ENCODE measurements at regions not wholly inside any gene's neighbourhood (a gene's known extent, or its start where the extent isn't known, plus 50 kb on each side); places are given as distances from the start of the nearest gene placed in this dataset.

- Histone ChIP-seq H3K36me3 (ENCODE audit: insufficient read depth, low read depth, low read length) (no peaks in the 10 kb centered on the region), H3K27me3 (ENCODE audit: insufficient read depth, low read length) (no peaks in the 10 kb centered on the region)
Measured at GRCh38 chr15:47640079-47640478, 77.2 kb upstream of the SEMA6D start.

GRCh38 chr15:47640901-47641300 is 76.4 kb upstream of the SEMA6D start:
- Histone ChIP-seq H3K27ac (ENCODE audit: low read length) (no peak overlapping the region), H3K4me1 (ENCODE audit: insufficient read depth, low read length) (no peaks in the 10 kb centered on the region), H3K4me3 (ENCODE audit: low read length) (no peak overlapping the region), H3K27me3 (ENCODE audit: insufficient read depth, low read length) (no peaks in the 10 kb centered on the region), H3K9me3 (ENCODE audit: insufficient read depth, low read depth, low read length) (no peaks in the 10 kb centered on the region), H3K36me3 (ENCODE audit: insufficient read depth, low read depth, low read length) (no peaks in the 10 kb centered on the region), H3K9ac (ENCODE audit: low read depth, low read length) (no peak overlapping the region)

More at GRCh38 chr15:47640079-47640478, 77.2 kb upstream of the SEMA6D start:
- no peak overlapping the region for H3K9ac ChIP-seq (ENCODE audit: low read depth, low read length)
- H3K4me1 ChIP-seq (ENCODE audit: insufficient read depth, low read length): no peaks in the 10 kb centered on the region
- H3K9me3 ChIP-seq (ENCODE audit: insufficient read depth, low read depth, low read length): no peaks in the 10 kb centered on the region
- H3K27ac ChIP-seq (ENCODE audit: low read length): no peak overlapping the region
- H3K4me3 ChIP-seq (ENCODE audit: low read length): no peak overlapping the region

- H3K9ac ChIP-seq (ENCODE audit: low read depth, low read length): no peak overlapping the region
- H3K27ac ChIP-seq (ENCODE audit: low read length): no peak overlapping the region
- no peaks in the 10 kb centered on the region for H3K27me3 ChIP-seq (ENCODE audit: insufficient read depth, low read length)
- H3K4me1 ChIP-seq (ENCODE audit: insufficient read depth, low read length): no peaks in the 10 kb centered on the region
- H3K4me3 ChIP-seq (ENCODE audit: low read length): no peak overlapping the region
- no peaks in the 10 kb centered on the region for H3K36me3 ChIP-seq (ENCODE audit: insufficient read depth, low read depth, low read length)
- H3K9me3 ChIP-seq (ENCODE audit: insufficient read depth, low read depth, low read length): no peaks in the 10 kb centered on the region
Measured at GRCh38 chr15:47644722-47645121, 72.6 kb upstream of the SEMA6D start.

GRCh38 chr15:47650564-47650963 is 66.7 kb upstream of the SEMA6D start:
- Histone ChIP-seq H3K36me3 (ENCODE audit: insufficient read depth, low read depth, low read length) (no peaks in the 10 kb centered on the region), H3K4me3 (ENCODE audit: low read length) (no peak overlapping the region), H3K27ac (ENCODE audit: low read length) (no peak overlapping the region), H3K4me1 (ENCODE audit: insufficient read depth, low read length) (no peaks in the 10 kb centered on the region; the same call in 1 of the 2 replicates), H3K9me3 (ENCODE audit: insufficient read depth, low read depth, low read length) (no peaks in the 10 kb centered on the region), H3K9ac (ENCODE audit: low read depth, low read length) (no peak overlapping the region), H3K27me3 (ENCODE audit: insufficient read depth, low read length) (no peaks in the 10 kb centered on the region)

- Histone ChIP-seq H3K4me3 (ENCODE audit: low read length) (no peak overlapping the region), H3K36me3 (ENCODE audit: insufficient read depth, low read depth, low read length) (no peaks in the 10 kb centered on the region), H3K9me3 (ENCODE audit: insufficient read depth, low read depth, low read length) (no peaks in the 10 kb centered on the region), H3K27ac (ENCODE audit: low read length) (no peak overlapping the region), H3K4me1 (ENCODE audit: insufficient read depth, low read length) (no peaks in the 10 kb centered on the region; the same call in 1 of the 2 replicates), H3K27me3 (ENCODE audit: insufficient read depth, low read length) (no peaks in the 10 kb centered on the region), H3K9ac (ENCODE audit: low read depth, low read length) (no peak overlapping the region)
Measured at GRCh38 chr15:47652328-47652727, 65.0 kb upstream of the SEMA6D start.

- Histone ChIP-seq H3K27ac (ENCODE audit: low read length) (no peak overlapping the region), H3K4me3 (ENCODE audit: low read length) (no peak overlapping the region), H3K9me3 (ENCODE audit: insufficient read depth, low read depth, low read length) (no peaks in the 10 kb centered on the region), H3K27me3 (ENCODE audit: insufficient read depth, low read length) (no peaks in the 10 kb centered on the region), H3K36me3 (ENCODE audit: insufficient read depth, low read depth, low read length) (no peaks in the 10 kb centered on the region), H3K9ac (ENCODE audit: low read depth, low read length) (no peak overlapping the region), H3K4me1 (ENCODE audit: insufficient read depth, low read length) (no peaks in the 10 kb centered on the region; the same call in 1 of the 2 replicates)
Measured at GRCh38 chr15:47652844-47653243, 64.5 kb upstream of the SEMA6D start.

- no peaks in the 10 kb centered on the region for H3K27me3 ChIP-seq (ENCODE audit: insufficient read depth, low read length)
- no peak overlapping the region for H3K27ac ChIP-seq (ENCODE audit: low read length)
- no peak overlapping the region for H3K4me3 ChIP-seq (ENCODE audit: low read length)
- H3K4me1 ChIP-seq (ENCODE audit: insufficient read depth, low read length): no peaks in the 10 kb centered on the region
- H3K36me3 ChIP-seq (ENCODE audit: insufficient read depth, low read depth, low read length): no peaks in the 10 kb centered on the region
- H3K9me3 ChIP-seq (ENCODE audit: insufficient read depth, low read depth, low read length): no peaks in the 10 kb centered on the region
- H3K9ac ChIP-seq (ENCODE audit: low read depth, low read length): no peak overlapping the region
Measured at GRCh38 chr15:47661661-47662180, 55.6 kb upstream of the SEMA6D start.

GRCh38 chr15:47663101-47663500 is 54.2 kb upstream of the SEMA6D start:
- H3K27me3 ChIP-seq (ENCODE audit: insufficient read depth, low read length): no peaks in the 10 kb centered on the region
- no peaks in the 10 kb centered on the region for H3K4me1 ChIP-seq (ENCODE audit: insufficient read depth, low read length)
- H3K4me3 ChIP-seq (ENCODE audit: low read length): no peak overlapping the region
- no peak overlapping the region for H3K9ac ChIP-seq (ENCODE audit: low read depth, low read length)
- no peaks in the 10 kb centered on the region for H3K36me3 ChIP-seq (ENCODE audit: insufficient read depth, low read depth, low read length)
- H3K9me3 ChIP-seq (ENCODE audit: insufficient read depth, low read depth, low read length): no peaks in the 10 kb centered on the region
- H3K27ac ChIP-seq (ENCODE audit: low read length): no peak overlapping the region

All from iPS-20b (cell line).